Omental fat pad (tissue), 3 donors: ENCODE measurements at regions not wholly inside any gene's neighbourhood (a gene's known extent, or its start where the extent isn't known, plus 50 kb on each side); places are given as distances from the start of the nearest gene placed in this dataset.

ENCODE experiments used
- ATAC-seq: fragments of 150-250 bp; one replicate; pipeline ENCODE4 v1.9.1; 2016; ENCODE audit warnings: mild to moderate bottlenecking, moderate library complexity; ENCODE audit not compliant: low FRiP score
- DNase-seq: peaks from one replicate; pipeline ENCODE4 v3.0.0-alpha.2; 2019; ENCODE audit warnings: low spot score
- CTCF ChIP-seq, 3 donors: fragments of 450-650 bp; IDR thresholded peaks; one replicate each; pipeline ENCODE4 v1.5.1; 2016 to 2017; ENCODE audit warnings: antibody characterized with exemption in 3 of 3, mild to moderate bottlenecking in 3 of 3, moderate library complexity in 2 of 3

- ATAC-seq: no peak
- TF ChIP-seq CTCF (IDR thresholded peaks at IDR 0.05): no peak
- DNase-seq: no peak
These were observed 150.6 kb upstream of the ANKRD28 start for GRCh38 chr3:15948388-15948787.

- no peak for DNase-seq
- no peak for TF ChIP-seq CTCF (IDR thresholded peaks at IDR 0.05)
- no peak for ATAC-seq
These were observed 154.9 kb upstream of the ANKRD28 start for GRCh38 chr3:15952543-15953175.

DNA sequence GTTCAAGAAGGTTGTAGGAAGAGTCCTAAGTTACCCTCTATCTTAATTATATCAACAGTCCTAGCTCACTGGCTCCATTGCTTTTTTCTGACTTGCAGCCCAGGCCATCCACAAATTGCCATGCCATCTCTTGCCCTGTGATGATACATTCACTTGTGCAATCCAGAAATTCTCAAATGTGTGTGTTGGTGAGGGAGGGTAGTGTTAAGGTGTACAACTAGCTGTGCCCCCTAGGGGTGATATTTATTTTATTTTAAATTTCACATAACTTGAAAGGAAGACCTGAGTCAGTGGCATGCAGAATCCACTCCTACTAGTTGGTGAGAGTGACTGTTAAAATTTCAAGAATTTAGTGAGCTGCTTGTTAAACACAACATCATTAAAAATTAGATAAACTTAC is 156.1 kb upstream of the ANKRD28 start:
- ATAC-seq (no peak), DNase-seq (no peak)
- TF ChIP-seq CTCF (IDR thresholded peaks at IDR 0.05): no peak

DNA sequence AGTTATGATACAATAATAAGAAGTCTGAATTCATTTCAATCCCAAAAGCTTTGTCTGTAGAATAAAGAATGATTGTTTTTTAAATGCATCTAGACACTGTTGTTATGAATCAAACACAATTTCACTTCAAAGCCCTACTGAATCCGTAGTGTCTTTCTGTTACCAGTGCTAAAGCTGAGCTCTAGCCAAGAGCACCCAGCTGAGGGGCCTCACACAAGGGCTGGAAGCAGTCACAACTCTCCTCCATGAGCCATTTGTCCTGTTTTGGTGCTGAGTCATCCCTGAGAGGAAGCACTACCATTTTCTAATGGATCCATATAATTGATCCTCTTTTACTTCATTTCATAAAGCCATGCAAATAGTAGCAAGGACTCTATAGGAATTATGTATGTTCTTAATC is 158.2 kb upstream of the ANKRD28 start:
- ATAC-seq: no peak
- no peak for DNase-seq

GRCh38 chr3:15958692-15959433 is 161.1 kb upstream of the ANKRD28 start:
- no peak for ATAC-seq
- no peak for TF ChIP-seq CTCF (IDR thresholded peaks at IDR 0.05)
- no peak for DNase-seq

More for the DNA sequence above, 158.2 kb upstream of the ANKRD28 start:
- no peak for TF ChIP-seq CTCF (IDR thresholded peaks at IDR 0.05)

DNA sequence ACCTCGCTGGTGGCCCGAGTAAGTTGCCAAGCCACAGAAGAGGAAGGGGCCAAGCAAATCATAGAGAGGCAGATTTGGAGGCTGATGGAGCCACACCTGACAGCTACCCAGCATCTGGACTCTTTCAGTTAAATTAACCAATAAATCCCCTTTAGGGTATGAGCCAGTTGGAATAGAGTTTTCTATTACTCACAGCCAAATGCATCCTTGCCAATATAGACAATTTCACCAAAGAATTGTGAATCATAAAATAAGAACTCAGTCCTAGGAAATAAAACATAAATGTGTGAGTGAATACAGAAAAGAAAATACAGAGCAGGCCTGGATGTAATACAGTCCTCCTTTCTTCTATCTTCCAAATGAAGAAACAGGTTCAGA is 161.6 kb upstream of the ANKRD28 start:
- TF ChIP-seq CTCF (IDR thresholded peaks at IDR 0.05): no peak
- no peak for DNase-seq
- ATAC-seq: no peak
